ENCODE measurements at regions not wholly inside any gene's neighbourhood (a gene's known extent, or its start where the extent isn't known, plus 50 kb on each side); places are given as distances from the start of the nearest gene placed in this dataset.
"Not testable (repeated sequence)": the region's sequence is repeated elsewhere in the genome, so short reads cannot be mapped to it uniquely, and the experiment has no call there.

DNA sequence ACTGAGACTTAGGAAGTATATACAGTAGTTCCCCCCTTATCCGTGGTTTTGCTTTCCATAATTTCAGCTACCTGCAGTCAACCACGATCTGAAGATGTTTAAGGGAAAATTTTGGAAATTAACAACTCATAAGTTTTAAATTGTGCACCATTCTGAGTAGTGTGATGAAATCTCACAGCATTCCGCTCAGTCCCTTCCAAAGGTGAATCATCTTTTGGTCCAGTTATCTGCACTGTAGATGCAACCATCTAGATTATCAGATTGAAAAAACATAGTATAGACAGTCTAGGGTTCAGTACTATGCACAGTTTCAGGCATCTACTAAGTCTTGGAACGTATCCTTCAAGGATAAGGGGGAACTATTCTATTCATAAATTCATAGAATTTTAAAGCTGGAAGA, 109.0 kb downstream of the ANXA3 start:
- Histone ChIP-seq H3K27ac (no peak overlapping the region), H3K9me3 (no peaks in the 10 kb centered on the region), H3K27me3 (no peaks in the 10 kb centered on the region), H3K36me3 (no peaks in the 10 kb centered on the region), H3K4me3 (no peak overlapping the region), H3K4me1 (peaks cover 0 to 8% (median 5%) of the 10 kb centered on the region in 4 donors)
- intact Hi-C loops (cut with DNase I; ENCODE audit: low total_unique reads) = no loop called here
- DNase-seq = no peak
- TF ChIP-seq, protein P1, sequence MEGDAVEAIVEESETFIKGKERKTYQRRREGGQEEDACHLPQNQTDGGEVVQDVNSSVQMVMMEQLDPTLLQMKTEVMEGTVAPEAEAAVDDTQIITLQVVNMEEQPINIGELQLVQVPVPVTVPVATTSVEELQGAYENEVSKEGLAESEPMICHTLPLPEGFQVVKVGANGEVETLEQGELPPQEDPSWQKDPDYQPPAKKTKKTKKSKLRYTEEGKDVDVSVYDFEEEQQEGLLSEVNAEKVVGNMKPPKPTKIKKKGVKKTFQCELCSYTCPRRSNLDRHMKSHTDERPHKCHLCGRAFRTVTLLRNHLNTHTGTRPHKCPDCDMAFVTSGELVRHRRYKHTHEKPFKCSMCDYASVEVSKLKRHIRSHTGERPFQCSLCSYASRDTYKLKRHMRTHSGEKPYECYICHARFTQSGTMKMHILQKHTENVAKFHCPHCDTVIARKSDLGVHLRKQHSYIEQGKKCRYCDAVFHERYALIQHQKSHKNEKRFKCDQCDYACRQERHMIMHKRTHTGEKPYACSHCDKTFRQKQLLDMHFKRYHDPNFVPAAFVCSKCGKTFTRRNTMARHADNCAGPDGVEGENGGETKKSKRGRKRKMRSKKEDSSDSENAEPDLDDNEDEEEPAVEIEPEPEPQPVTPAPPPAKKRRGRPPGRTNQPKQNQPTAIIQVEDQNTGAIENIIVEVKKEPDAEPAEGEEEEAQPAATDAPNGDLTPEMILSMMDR (IDR thresholded peaks at IDR 0.05) = no peak

DNA sequence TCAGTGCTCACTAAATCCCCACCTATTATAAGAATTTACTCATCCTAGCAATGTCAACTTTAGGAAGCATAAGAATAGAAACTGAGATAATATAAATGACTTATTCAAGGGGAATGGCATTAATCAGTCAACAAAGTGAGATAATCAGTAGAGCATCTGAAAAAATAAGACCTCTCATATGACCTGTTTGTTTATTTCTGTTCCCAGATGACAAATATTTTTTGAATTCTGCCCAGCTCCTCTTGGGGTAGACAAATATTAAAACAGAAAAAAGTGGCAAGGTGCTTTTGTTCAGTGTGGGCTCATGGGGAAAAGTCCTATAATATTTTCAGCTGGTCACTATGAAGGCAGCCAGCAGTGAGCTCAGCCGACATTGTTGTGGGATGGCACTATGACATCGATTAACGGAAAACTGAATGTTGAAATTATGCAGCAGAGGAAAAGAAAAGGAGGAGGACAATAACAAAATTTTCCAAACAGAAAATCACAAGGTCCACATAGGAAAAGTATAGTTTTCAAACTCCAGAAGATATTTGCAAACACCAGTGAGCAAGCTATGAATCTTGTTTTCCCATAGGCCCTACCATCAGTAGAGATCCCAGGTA, 109.6 kb downstream of the ANXA3 start:
- intact Hi-C loops (cut with DNase I; ENCODE audit: low total_unique reads) = no loop called here
- peaks cover 0 to 8% (median 5%) of the 10 kb centered on the region in 4 donors for H3K4me1 ChIP-seq
- no peaks in the 10 kb centered on the region for H3K27me3 ChIP-seq
- no peak for DNase-seq
- no peak overlapping the region for H3K27ac ChIP-seq
- TF ChIP-seq, protein P1 (IDR thresholded peaks at IDR 0.05) = no peak
- H3K4me3 ChIP-seq = no peak overlapping the region
- H3K9me3 ChIP-seq = no peaks in the 10 kb centered on the region
- H3K36me3 ChIP-seq = no peaks in the 10 kb centered on the region

DNA sequence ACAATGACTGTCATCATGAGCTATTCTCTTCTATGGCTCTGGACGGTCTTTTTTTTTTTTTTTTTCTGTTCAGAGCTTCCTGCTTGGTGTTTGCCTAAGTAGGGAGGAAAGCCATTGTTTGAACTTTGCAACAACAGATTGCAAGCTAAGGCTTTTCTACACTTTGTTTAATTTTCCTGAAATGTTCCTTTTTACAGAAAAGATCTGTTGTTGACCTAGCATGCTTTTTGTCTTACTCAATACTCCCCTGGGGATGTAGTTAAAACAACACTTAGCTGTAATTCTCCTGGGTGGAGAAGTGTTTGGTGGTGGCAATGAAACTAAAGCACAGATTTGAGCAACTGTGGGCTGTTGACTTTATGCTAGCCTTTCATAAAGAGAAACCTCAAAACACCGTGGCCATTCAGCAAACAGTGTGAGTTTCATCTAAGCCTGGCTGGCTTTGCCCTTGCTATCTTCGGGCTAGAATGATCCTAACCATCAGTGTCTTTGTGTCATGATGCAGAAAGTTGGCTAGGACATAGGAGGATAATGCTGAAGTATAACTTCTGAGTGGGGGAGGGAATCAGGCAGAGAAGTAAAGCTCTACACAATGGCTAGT, 110.5 kb downstream of the ANXA3 start:
- TF ChIP-seq, protein P1 (IDR thresholded peaks at IDR 0.05) = no peak
- H3K27ac ChIP-seq = no peak overlapping the region
- intact Hi-C loops (cut with DNase I; ENCODE audit: low total_unique reads) = no loop called here

DNA sequence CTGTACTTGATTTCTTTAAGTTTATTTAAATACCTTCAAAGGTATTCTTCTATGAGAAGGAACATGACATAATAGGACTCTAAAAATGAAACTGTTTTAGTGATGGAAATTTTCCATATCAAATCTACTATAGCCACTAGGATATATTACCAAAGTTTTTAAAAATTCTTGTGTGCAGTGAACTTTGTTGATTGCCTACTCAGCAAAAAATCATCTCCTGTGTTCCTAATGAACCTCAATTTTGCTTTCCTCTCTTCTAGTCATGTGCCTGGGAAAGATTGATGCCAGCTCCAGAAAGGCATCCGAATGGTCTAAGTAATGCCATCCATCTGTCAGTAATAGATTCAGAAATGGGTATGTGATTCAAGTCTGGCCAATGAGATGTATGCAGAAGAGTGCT, 111.1 kb downstream of the ANXA3 start:
- no peaks in the 10 kb centered on the region for H3K9me3 ChIP-seq
- TF ChIP-seq, protein P1 (IDR thresholded peaks at IDR 0.05) = no peak
- no peak for DNase-seq
- H3K4me1 ChIP-seq = peaks cover 0 to 8% (median 5%) of the 10 kb centered on the region in 4 donors
- no peaks in the 10 kb centered on the region for H3K36me3 ChIP-seq
- no peak overlapping the region for H3K4me3 ChIP-seq
- intact Hi-C loops (cut with DNase I; ENCODE audit: low total_unique reads) = no loop called here
- H3K27me3 ChIP-seq = no peaks in the 10 kb centered on the region
- H3K27ac ChIP-seq = no peak overlapping the region

More for the DNA sequence above, 110.5 kb downstream of the ANXA3 start:
- Histone ChIP-seq H3K36me3 (no peaks in the 10 kb centered on the region), H3K9me3 (no peaks in the 10 kb centered on the region), H3K4me1 (peaks cover 0 to 8% (median 5%) of the 10 kb centered on the region in 4 donors), H3K4me3 (no peak overlapping the region), H3K27me3 (no peaks in the 10 kb centered on the region)
- no peak for DNase-seq

DNA sequence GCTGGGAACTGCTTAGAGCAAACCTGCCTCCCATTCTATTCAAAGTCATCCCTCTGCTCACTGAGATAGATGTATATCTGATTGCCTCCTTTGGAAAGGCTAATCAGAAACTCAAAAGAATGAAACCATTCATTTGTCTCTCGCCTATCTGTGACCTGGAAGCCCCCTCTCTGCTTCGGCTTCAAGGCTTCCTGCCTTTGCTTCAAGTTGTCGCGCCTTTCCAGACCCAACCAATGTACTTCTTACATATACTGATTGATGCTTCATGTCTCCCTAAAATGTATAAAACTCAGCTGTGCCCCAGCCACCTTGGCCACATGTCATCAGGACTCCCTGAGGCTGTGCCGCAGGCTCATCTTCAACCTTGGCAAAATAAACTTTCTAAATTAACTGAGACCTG, 111.9 kb upstream of the BMP2K start:
- H3K27ac ChIP-seq; H3K27me3 ChIP-seq; H3K4me1 ChIP-seq; H3K36me3 ChIP-seq; H3K4me3 ChIP-seq; intact Hi-C loops (cut with DNase I; ENCODE audit: low total_unique reads); H3K9me3 ChIP-seq; DNase-seq: not testable (repeated sequence)

DNA sequence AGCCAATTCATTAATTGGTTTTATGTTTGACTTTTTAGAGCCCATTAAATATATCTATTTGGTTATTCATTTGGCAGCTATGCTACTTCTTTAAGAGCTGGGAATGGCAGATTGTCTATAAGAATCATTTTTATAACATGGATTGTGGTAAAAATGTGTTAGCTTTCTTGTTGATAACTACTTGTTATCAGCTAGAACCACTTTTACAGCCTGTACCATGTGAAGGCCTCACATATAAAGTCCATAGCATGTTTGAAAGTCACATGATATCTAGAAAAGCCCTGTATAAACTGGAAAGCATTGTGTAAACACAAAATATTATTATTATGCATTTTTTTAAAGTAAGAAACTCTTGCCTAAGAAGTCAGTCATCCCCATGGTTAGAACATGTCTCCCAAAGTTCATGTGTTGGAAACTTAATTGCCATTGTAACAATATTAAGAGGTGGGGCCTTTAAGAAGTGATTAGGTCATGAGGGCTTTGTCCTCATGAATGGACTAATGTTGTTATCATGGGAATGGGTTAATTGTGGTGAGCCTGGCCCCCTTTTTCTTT, 110.9 kb upstream of the BMP2K start:
- H3K27me3 ChIP-seq = no peaks in the 10 kb centered on the region
- DNase-seq = no peak
- peaks cover 0 to 8% (median 5%) of the 10 kb centered on the region in 4 donors for H3K4me1 ChIP-seq
- TF ChIP-seq, protein P1 (IDR thresholded peaks at IDR 0.05) = no peak
- H3K36me3 ChIP-seq = no peaks in the 10 kb centered on the region
- H3K27ac ChIP-seq = no peak overlapping the region
- H3K4me3 ChIP-seq = no peak overlapping the region
- H3K9me3 ChIP-seq = no peaks in the 10 kb centered on the region
- intact Hi-C loops (cut with DNase I; ENCODE audit: low total_unique reads) = no loop called here
